ENCODE measurements at regions not wholly inside any gene's neighbourhood (a gene's known extent, or its start where the extent isn't known, plus 50 kb on each side); places are given as distances from the start of the nearest gene placed in this dataset.

GRCh38 chr13:94968757-94969086 lies 256.4 kb upstream of the SOX21 start:
- peak overlapping the region; percentile 34 for H3K4me3 ChIP-seq (ENCODE audit: low read length)

GRCh38 chr13:94968040-94968756 lies 255.9 kb upstream of the SOX21 start:
- peak overlapping the region; percentile 34 for H3K4me3 ChIP-seq (ENCODE audit: low read length)
- peaks cover 4% of the 10 kb centered on the region for H3K27me3 ChIP-seq (ENCODE audit: control insufficient read depth, insufficient read depth, low read length)
- no peaks in the 10 kb centered on the region for H3K9me3 ChIP-seq (ENCODE audit: control insufficient read depth, low read length)
- H3K36me3 ChIP-seq (ENCODE audit: control insufficient read depth, insufficient read depth, low read length) = no peaks in the 10 kb centered on the region
- H3K4me1 ChIP-seq (ENCODE audit: control insufficient read depth, insufficient read depth, low read length) = peaks cover 18% of the 10 kb centered on the region
- H3K9ac ChIP-seq (ENCODE audit: low read length) = peak overlapping the region; percentile 74

More at GRCh38 chr13:94968757-94969086, 256.4 kb upstream of the SOX21 start:
- peak overlapping the region; percentile 74 for H3K9ac ChIP-seq (ENCODE audit: low read length)
- no peaks in the 10 kb centered on the region for H3K36me3 ChIP-seq (ENCODE audit: control insufficient read depth, insufficient read depth, low read length)
- no peaks in the 10 kb centered on the region for H3K9me3 ChIP-seq (ENCODE audit: control insufficient read depth, low read length)
- H3K4me1 ChIP-seq (ENCODE audit: control insufficient read depth, insufficient read depth, low read length) = peaks cover 17% of the 10 kb centered on the region
- H3K27me3 ChIP-seq (ENCODE audit: control insufficient read depth, insufficient read depth, low read length) = peaks cover 4% of the 10 kb centered on the region

- Histone ChIP-seq H3K9ac (ENCODE audit: low read length) (peak overlapping the region; percentile 74), H3K4me1 (ENCODE audit: control insufficient read depth, insufficient read depth, low read length) (peaks cover 20% of the 10 kb centered on the region), H3K4me3 (ENCODE audit: low read length) (peak overlapping the region; percentile 34), H3K27me3 (ENCODE audit: control insufficient read depth, insufficient read depth, low read length) (peaks cover 4% of the 10 kb centered on the region), H3K9me3 (ENCODE audit: control insufficient read depth, low read length) (no peaks in the 10 kb centered on the region), H3K36me3 (ENCODE audit: control insufficient read depth, insufficient read depth, low read length) (no peaks in the 10 kb centered on the region)
Observed at GRCh38 chr13:94967183-94968039, 255.1 kb upstream of the SOX21 start.

- peaks cover 20% of the 10 kb centered on the region for H3K4me1 ChIP-seq (ENCODE audit: control insufficient read depth, insufficient read depth, low read length)
- no peaks in the 10 kb centered on the region for H3K9me3 ChIP-seq (ENCODE audit: control insufficient read depth, low read length)
Observed at GRCh38 chr13:94966422-94966955, 254.1 kb upstream of the SOX21 start.

GRCh38 chr13:94959626-94960025 lies 247.3 kb upstream of the SOX21 start:
- Histone ChIP-seq H3K27me3 (ENCODE audit: control insufficient read depth, insufficient read depth, low read length) (no peaks in the 10 kb centered on the region), H3K36me3 (ENCODE audit: control insufficient read depth, insufficient read depth, low read length) (no peaks in the 10 kb centered on the region), H3K4me1 (ENCODE audit: control insufficient read depth, insufficient read depth, low read length) (peaks cover 3% of the 10 kb centered on the region), H3K9ac (ENCODE audit: low read length) (no peak overlapping the region), H3K4me3 (ENCODE audit: low read length) (no peak overlapping the region), H3K9me3 (ENCODE audit: control insufficient read depth, low read length) (no peaks in the 10 kb centered on the region)

More at GRCh38 chr13:94966422-94966955, 254.1 kb upstream of the SOX21 start:
- Histone ChIP-seq H3K4me3 (ENCODE audit: low read length) (no peak overlapping the region), H3K27me3 (ENCODE audit: control insufficient read depth, insufficient read depth, low read length) (peaks cover 4% of the 10 kb centered on the region), H3K9ac (ENCODE audit: low read length) (no peak overlapping the region), H3K36me3 (ENCODE audit: control insufficient read depth, insufficient read depth, low read length) (no peaks in the 10 kb centered on the region)

GRCh38 chr13:94956417-94957110 lies 244.2 kb upstream of the SOX21 start:
- H3K36me3 ChIP-seq (ENCODE audit: control insufficient read depth, insufficient read depth, low read length) = no peaks in the 10 kb centered on the region
- no peaks in the 10 kb centered on the region for H3K4me1 ChIP-seq (ENCODE audit: control insufficient read depth, insufficient read depth, low read length)
- no peak overlapping the region for H3K4me3 ChIP-seq (ENCODE audit: low read length)
- H3K9me3 ChIP-seq (ENCODE audit: control insufficient read depth, low read length) = no peaks in the 10 kb centered on the region
- H3K9ac ChIP-seq (ENCODE audit: low read length) = no peak overlapping the region
- H3K27me3 ChIP-seq (ENCODE audit: control insufficient read depth, insufficient read depth, low read length) = no peaks in the 10 kb centered on the region

GRCh38 chr13:94952787-94953186 lies 240.4 kb upstream of the SOX21 start:
- Histone ChIP-seq H3K36me3 (ENCODE audit: control insufficient read depth, insufficient read depth, low read length) (no peaks in the 10 kb centered on the region), H3K4me3 (ENCODE audit: low read length) (no peak overlapping the region), H3K9ac (ENCODE audit: low read length) (no peak overlapping the region), H3K27me3 (ENCODE audit: control insufficient read depth, insufficient read depth, low read length) (no peaks in the 10 kb centered on the region), H3K4me1 (ENCODE audit: control insufficient read depth, insufficient read depth, low read length) (no peaks in the 10 kb centered on the region), H3K9me3 (ENCODE audit: control insufficient read depth, low read length) (no peaks in the 10 kb centered on the region)

GRCh38 chr13:94950303-94950702 lies 238.0 kb upstream of the SOX21 start:
- no peak overlapping the region for H3K9ac ChIP-seq (ENCODE audit: low read length)
- H3K4me3 ChIP-seq (ENCODE audit: low read length) = no peak overlapping the region
- H3K27me3 ChIP-seq (ENCODE audit: control insufficient read depth, insufficient read depth, low read length) = no peaks in the 10 kb centered on the region

GRCh38 chr13:94947965-94948371 lies 235.6 kb upstream of the SOX21 start:
- H3K9ac ChIP-seq (ENCODE audit: low read length) = no peak overlapping the region
- H3K36me3 ChIP-seq (ENCODE audit: control insufficient read depth, insufficient read depth, low read length) = no peaks in the 10 kb centered on the region
- H3K27me3 ChIP-seq (ENCODE audit: control insufficient read depth, insufficient read depth, low read length) = no peaks in the 10 kb centered on the region
- no peak overlapping the region for H3K4me3 ChIP-seq (ENCODE audit: low read length)
- no peaks in the 10 kb centered on the region for H3K4me1 ChIP-seq (ENCODE audit: control insufficient read depth, insufficient read depth, low read length)
- no peaks in the 10 kb centered on the region for H3K9me3 ChIP-seq (ENCODE audit: control insufficient read depth, low read length)

More at GRCh38 chr13:94950303-94950702, 238.0 kb upstream of the SOX21 start:
- Histone ChIP-seq H3K36me3 (ENCODE audit: control insufficient read depth, insufficient read depth, low read length) (no peaks in the 10 kb centered on the region), H3K4me1 (ENCODE audit: control insufficient read depth, insufficient read depth, low read length) (no peaks in the 10 kb centered on the region), H3K9me3 (ENCODE audit: control insufficient read depth, low read length) (no peaks in the 10 kb centered on the region)

GRCh38 chr13:94947392-94947791 lies 235.0 kb upstream of the SOX21 start:
- Histone ChIP-seq H3K36me3 (ENCODE audit: control insufficient read depth, insufficient read depth, low read length) (no peaks in the 10 kb centered on the region), H3K9me3 (ENCODE audit: control insufficient read depth, low read length) (no peaks in the 10 kb centered on the region), H3K27me3 (ENCODE audit: control insufficient read depth, insufficient read depth, low read length) (no peaks in the 10 kb centered on the region), H3K9ac (ENCODE audit: low read length) (no peak overlapping the region), H3K4me1 (ENCODE audit: control insufficient read depth, insufficient read depth, low read length) (no peaks in the 10 kb centered on the region), H3K4me3 (ENCODE audit: low read length) (no peak overlapping the region)

GRCh38 chr13:94946039-94946438 lies 233.7 kb upstream of the SOX21 start:
- Histone ChIP-seq H3K9me3 (ENCODE audit: control insufficient read depth, low read length) (no peaks in the 10 kb centered on the region), H3K36me3 (ENCODE audit: control insufficient read depth, insufficient read depth, low read length) (no peaks in the 10 kb centered on the region), H3K4me3 (ENCODE audit: low read length) (no peak overlapping the region), H3K27me3 (ENCODE audit: control insufficient read depth, insufficient read depth, low read length) (no peaks in the 10 kb centered on the region), H3K4me1 (ENCODE audit: control insufficient read depth, insufficient read depth, low read length) (no peaks in the 10 kb centered on the region), H3K9ac (ENCODE audit: low read length) (no peak overlapping the region)

Data from mucosa of stomach (tissue), 1 donor.